ENCODE measurements at regions not wholly inside any gene's neighbourhood (a gene's known extent, or its start where the extent isn't known, plus 50 kb on each side); places are given as distances from the start of the nearest gene placed in this dataset.

GRCh38 chr3:10667269-10667668, 148.8 kb upstream of the SLC6A11 start:
- DNase-seq (no peak), ATAC-seq (replicated peaks) (no peak)
- H3K36me3 Mint-ChIP-seq (ENCODE audit: insufficient read depth), result peaks cover 2% of the 10 kb centered on the region
- no peak overlapping the region for H3K4me3 Mint-ChIP-seq
- peaks cover 8% of the 10 kb centered on the region in 2 donors for H3K4me1 Mint-ChIP-seq (ENCODE audit: low read depth in 2 of 2)
- no peak overlapping the region for H3K27ac Mint-ChIP-seq
- peaks cover 56% of the 10 kb centered on the region in 2 donors for H3K27me3 Mint-ChIP-seq
- no peaks in the 10 kb centered on the region for H3K9me3 Mint-ChIP-seq

DNA sequence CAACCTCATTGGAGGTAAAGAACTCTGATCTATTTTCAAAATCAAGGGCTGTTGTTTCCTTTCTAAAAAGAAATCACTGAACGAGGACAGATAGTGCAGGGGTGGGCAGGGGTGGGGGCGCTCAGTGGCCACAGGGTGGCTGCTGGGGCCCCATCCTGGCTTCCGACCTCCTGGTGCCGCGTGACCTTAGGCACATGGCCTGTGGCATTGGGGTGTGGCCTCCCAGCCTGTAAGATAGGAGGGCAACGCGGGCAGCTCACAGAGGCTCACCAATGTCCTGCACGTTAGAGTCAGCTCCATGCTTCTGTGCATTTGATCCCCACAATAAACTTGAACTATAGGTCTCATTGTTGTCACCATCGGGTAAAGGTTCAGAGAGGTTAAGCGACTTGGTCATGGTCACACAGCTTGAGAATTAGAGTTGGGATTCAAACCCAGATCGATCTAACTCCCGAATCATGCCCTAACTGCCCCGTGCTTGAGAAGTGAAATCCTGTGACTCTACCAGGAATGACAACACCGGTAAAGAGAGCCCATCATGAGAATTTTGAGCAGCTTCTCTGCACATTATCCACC, 148.0 kb upstream of the SLC6A11 start:
- ATAC-seq (replicated peaks) (no peak), DNase-seq (no peak)
- peaks cover 8% of the 10 kb centered on the region in 2 donors for H3K4me1 Mint-ChIP-seq (ENCODE audit: low read depth in 2 of 2)
- H3K27me3 Mint-ChIP-seq, result peaks cover 56% of the 10 kb centered on the region in 2 donors
- no peak overlapping the region for H3K4me3 Mint-ChIP-seq
- H3K36me3 Mint-ChIP-seq (ENCODE audit: insufficient read depth), result peaks cover 2% of the 10 kb centered on the region
- H3K27ac Mint-ChIP-seq, result no peak overlapping the region
- no peaks in the 10 kb centered on the region for H3K9me3 Mint-ChIP-seq

GRCh38 chr3:10669490-10670048, 146.5 kb upstream of the SLC6A11 start:
- ATAC-seq (replicated peaks) (no peak), DNase-seq (no peak)
- no peaks in the 10 kb centered on the region for H3K9me3 Mint-ChIP-seq
- peaks cover 8 to 12% of the 10 kb centered on the region in 2 donors for H3K4me1 Mint-ChIP-seq (ENCODE audit: low read depth in 2 of 2)
- H3K4me3 Mint-ChIP-seq, result no peak overlapping the region
- H3K27ac Mint-ChIP-seq, result no peak overlapping the region
- peaks cover 2% of the 10 kb centered on the region for H3K36me3 Mint-ChIP-seq (ENCODE audit: insufficient read depth)
- peaks cover 44 to 46% of the 10 kb centered on the region in 2 donors for H3K27me3 Mint-ChIP-seq

GRCh38 chr3:10672422-10672821, 143.6 kb upstream of the SLC6A11 start:
- H3K4me1 Mint-ChIP-seq (ENCODE audit: low read depth in 2 of 2), result peaks cover 0 to 7% of the 10 kb centered on the region in 2 donors
- ATAC-seq (replicated peaks), result no peak

DNA sequence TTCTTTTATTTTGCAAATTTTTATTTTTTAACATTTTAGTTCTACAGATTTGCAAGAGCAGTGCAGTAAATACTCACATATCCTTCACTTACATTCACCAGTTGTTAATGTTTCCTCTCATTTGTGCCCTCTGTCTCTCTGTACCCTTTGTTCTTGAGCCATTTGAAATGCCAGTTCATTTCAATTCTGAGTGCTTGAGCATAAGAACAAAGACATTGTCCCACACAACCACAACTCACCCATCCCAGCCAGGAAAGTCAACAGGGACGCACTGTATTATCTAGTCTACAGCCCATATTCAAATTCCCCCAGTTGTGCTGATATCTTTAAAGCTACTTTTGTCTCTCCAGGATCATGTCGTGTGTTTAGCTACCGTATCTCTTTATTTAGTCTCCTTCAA, 141.4 kb upstream of the SLC6A11 start:
- no peak overlapping the region for H3K4me3 Mint-ChIP-seq
- DNase-seq, result no peak
- peaks cover 0 to 7% of the 10 kb centered on the region in 2 donors for H3K4me1 Mint-ChIP-seq (ENCODE audit: low read depth in 2 of 2)
- peaks cover 17 to 20% of the 10 kb centered on the region in 2 donors for H3K27me3 Mint-ChIP-seq
- H3K27ac Mint-ChIP-seq, result no peak overlapping the region
- no peaks in the 10 kb centered on the region for H3K9me3 Mint-ChIP-seq
- no peaks in the 10 kb centered on the region for H3K36me3 Mint-ChIP-seq (ENCODE audit: insufficient read depth)
- no peak for ATAC-seq (replicated peaks)

More at GRCh38 chr3:10672422-10672821, 143.6 kb upstream of the SLC6A11 start:
- Mint-ChIP-seq H3K4me3 (no peak overlapping the region), H3K9me3 (no peaks in the 10 kb centered on the region), H3K27me3 (peaks cover 34 to 37% of the 10 kb centered on the region in 2 donors), H3K36me3 (ENCODE audit: insufficient read depth) (no peaks in the 10 kb centered on the region), H3K27ac (no peak overlapping the region)
- DNase-seq, result no peak

- Mint-ChIP-seq H3K36me3 (ENCODE audit: insufficient read depth) (no peaks in the 10 kb centered on the region), H3K27me3 (peaks cover 15 to 20% of the 10 kb centered on the region in 2 donors), H3K4me1 (ENCODE audit: low read depth in 2 of 2) (peaks cover 0 to 7% of the 10 kb centered on the region in 2 donors), H3K27ac (no peak overlapping the region), H3K9me3 (no peaks in the 10 kb centered on the region), H3K4me3 (no peak overlapping the region)
- no peak for DNase-seq
- ATAC-seq (replicated peaks), result no peak
Observed at GRCh38 chr3:10676905-10677304, 139.1 kb upstream of the SLC6A11 start.

GRCh38 chr3:10678796-10679376, 137.1 kb upstream of the SLC6A11 start:
- no peaks in the 10 kb centered on the region for H3K36me3 Mint-ChIP-seq (ENCODE audit: insufficient read depth)
- no peak overlapping the region for H3K27ac Mint-ChIP-seq
- peaks cover 0 to 7% of the 10 kb centered on the region in 2 donors for H3K4me1 Mint-ChIP-seq (ENCODE audit: low read depth in 2 of 2)
- ATAC-seq (replicated peaks) (no peak), DNase-seq (no peak)
- H3K9me3 Mint-ChIP-seq, result no peaks in the 10 kb centered on the region
- peaks cover 16 to 24% of the 10 kb centered on the region in 2 donors for H3K27me3 Mint-ChIP-seq
- no peak overlapping the region for H3K4me3 Mint-ChIP-seq

DNA sequence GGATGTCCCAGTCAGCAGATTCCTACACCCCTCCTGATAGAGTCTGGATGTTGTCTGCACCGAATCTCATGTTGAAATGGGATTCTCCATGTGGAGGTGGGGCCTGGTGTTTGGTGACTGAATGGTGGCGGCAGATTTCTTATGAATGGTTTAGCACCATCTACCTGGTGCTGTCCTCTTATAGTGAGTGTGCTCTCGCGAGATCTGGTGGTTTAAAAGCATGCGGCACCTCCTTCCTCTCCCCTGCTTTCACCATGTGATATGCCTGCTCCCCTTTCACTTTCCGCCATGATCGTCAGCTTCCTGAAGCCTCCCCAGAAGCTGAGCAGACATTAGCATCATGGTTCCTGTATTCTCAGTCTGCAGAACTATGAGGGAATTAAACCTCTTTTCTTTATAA, 135.2 kb upstream of the SLC6A11 start:
- Mint-ChIP-seq H3K36me3 (ENCODE audit: insufficient read depth) (no peaks in the 10 kb centered on the region), H3K27ac (no peak overlapping the region), H3K4me1 (ENCODE audit: low read depth in 2 of 2) (no peaks in the 10 kb centered on the region), H3K27me3 (peaks cover 11 to 29% of the 10 kb centered on the region in 2 donors), H3K4me3 (no peak overlapping the region), H3K9me3 (no peaks in the 10 kb centered on the region)
- no peak for ATAC-seq (replicated peaks)
- no peak for DNase-seq

DNA sequence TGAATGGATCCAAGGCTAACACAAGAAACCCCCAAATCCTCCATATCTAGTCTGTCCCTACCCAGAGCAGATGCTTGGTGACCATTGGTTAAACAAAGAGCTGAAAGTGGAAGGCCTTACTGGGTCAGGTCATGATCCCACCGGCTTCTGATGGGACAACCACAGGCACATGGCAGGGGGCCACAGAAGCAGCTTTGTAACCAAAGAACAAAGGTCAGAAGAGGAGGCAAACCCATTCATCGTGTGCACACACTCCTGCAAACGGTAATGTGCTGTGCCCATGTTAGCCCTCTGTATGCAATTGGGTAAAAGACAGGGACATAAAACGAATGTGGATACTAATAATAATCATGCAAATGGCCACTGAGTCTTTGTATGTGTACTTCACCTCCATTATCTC, 133.3 kb upstream of the SLC6A11 start:
- no peak overlapping the region for H3K27ac Mint-ChIP-seq

DNA sequence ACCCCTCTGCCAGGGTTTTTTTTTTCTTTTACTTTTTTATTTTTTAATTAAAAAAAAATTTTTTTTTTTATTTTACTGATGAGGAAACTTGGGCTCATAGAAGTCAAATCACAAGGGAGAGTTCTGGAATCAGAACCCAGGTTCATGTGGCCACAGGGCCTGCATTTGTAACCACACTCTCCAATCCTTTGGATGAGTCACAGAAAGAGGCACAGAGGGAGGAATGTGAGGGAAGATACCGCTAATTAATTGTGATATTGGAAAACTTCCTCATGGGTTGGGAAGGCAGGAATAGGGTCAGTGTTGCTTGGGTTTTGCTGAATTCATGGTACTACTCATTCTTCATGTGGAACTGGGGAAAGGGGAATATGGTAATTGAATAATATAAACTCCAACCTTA, 132.9 kb upstream of the SLC6A11 start:
- Mint-ChIP-seq H3K36me3 (ENCODE audit: insufficient read depth) (no peaks in the 10 kb centered on the region), H3K9me3 (no peaks in the 10 kb centered on the region), H3K4me1 (ENCODE audit: low read depth in 2 of 2) (no peaks in the 10 kb centered on the region), H3K4me3 (no peak overlapping the region), H3K27me3 (peaks cover 10 to 32% of the 10 kb centered on the region in 2 donors), H3K27ac (no peak overlapping the region)
- no peak for DNase-seq
- ATAC-seq (replicated peaks), result no peak

More for the DNA sequence above, 133.3 kb upstream of the SLC6A11 start:
- Mint-ChIP-seq H3K36me3 (ENCODE audit: insufficient read depth) (no peaks in the 10 kb centered on the region), H3K4me1 (ENCODE audit: low read depth in 2 of 2) (no peaks in the 10 kb centered on the region), H3K9me3 (no peaks in the 10 kb centered on the region), H3K4me3 (no peak overlapping the region), H3K27me3 (peaks cover 10 to 29% of the 10 kb centered on the region in 2 donors)
- ATAC-seq (replicated peaks), result no peak
- DNase-seq, result no peak

GRCh38 chr3:10688126-10688525, 127.9 kb upstream of the SLC6A11 start:
- DNase-seq (no peak), ATAC-seq (replicated peaks) (no peak)
- Mint-ChIP-seq H3K36me3 (ENCODE audit: insufficient read depth) (peaks cover 4% of the 10 kb centered on the region), H3K27me3 (peaks cover 10 to 57% of the 10 kb centered on the region in 2 donors), H3K27ac (no peak overlapping the region), H3K4me1 (ENCODE audit: low read depth in 2 of 2) (no peaks in the 10 kb centered on the region), H3K4me3 (no peak overlapping the region), H3K9me3 (no peaks in the 10 kb centered on the region)

- Mint-ChIP-seq H3K4me1 (ENCODE audit: low read depth in 2 of 2) (no peaks in the 10 kb centered on the region), H3K4me3 (no peak overlapping the region), H3K27me3 (peaks cover 10 to 54% of the 10 kb centered on the region in 2 donors), H3K9me3 (no peaks in the 10 kb centered on the region), H3K36me3 (ENCODE audit: insufficient read depth) (peaks cover 4% of the 10 kb centered on the region), H3K27ac (no peak overlapping the region)
- ATAC-seq (replicated peaks), result no peak
- DNase-seq, result no peak
Observed at GRCh38 chr3:10688548-10689172, 127.4 kb upstream of the SLC6A11 start.

DNA sequence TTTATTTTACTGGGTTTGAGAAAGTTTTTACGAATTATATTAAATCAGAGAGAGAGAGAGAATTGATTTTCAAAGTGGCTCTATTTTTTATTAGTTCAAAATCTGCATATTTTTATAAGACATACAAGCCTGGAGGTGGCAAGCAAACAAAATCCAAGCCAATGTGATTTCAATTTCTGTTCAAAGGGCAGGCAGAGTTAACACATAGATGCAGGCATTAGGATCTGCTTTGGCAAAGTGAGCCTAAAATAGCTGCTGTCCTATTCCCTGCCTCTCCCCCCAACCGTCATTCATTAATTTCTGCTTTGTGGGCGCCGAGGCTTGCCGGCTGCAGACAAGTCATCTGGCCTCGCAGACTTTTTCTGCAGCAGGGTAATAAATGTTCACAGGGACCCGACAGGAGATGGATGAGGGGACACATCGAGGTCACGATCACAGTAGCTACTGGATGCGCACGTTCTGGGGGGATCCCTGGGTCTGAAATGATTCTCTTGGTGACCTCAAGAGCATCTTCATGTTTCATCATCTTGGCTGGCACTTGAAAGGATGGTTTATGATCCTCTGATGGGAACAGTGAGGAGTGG, 123.9 kb upstream of the SLC6A11 start:
- Mint-ChIP-seq H3K4me3 (no peak overlapping the region), H3K4me1 (ENCODE audit: low read depth in 2 of 2) (no peaks in the 10 kb centered on the region)
- no peak for DNase-seq

More for the DNA sequence above, 123.9 kb upstream of the SLC6A11 start:
- Mint-ChIP-seq H3K36me3 (ENCODE audit: insufficient read depth) (peaks cover 7% of the 10 kb centered on the region), H3K27ac (no peak overlapping the region), H3K9me3 (no peaks in the 10 kb centered on the region), H3K27me3 (peaks cover 18 to 56% of the 10 kb centered on the region in 2 donors)
- ATAC-seq (replicated peaks), result no peak
